ENCODE measurements at regions not wholly inside any gene's neighbourhood (a gene's known extent, or its start where the extent isn't known, plus 50 kb on each side); places are given as distances from the start of the nearest gene placed in this dataset.

GRCh38 chr15:39083213-39083612 is 497.7 kb upstream of the THBS1 start (continued):
- TF ChIP-seq TCF4 (CRISPR knock-in tag; IDR thresholded peaks at IDR 0.05; ENCODE audit: borderline replicate concordance): no peak
- TF ChIP-seq, protein P1, sequence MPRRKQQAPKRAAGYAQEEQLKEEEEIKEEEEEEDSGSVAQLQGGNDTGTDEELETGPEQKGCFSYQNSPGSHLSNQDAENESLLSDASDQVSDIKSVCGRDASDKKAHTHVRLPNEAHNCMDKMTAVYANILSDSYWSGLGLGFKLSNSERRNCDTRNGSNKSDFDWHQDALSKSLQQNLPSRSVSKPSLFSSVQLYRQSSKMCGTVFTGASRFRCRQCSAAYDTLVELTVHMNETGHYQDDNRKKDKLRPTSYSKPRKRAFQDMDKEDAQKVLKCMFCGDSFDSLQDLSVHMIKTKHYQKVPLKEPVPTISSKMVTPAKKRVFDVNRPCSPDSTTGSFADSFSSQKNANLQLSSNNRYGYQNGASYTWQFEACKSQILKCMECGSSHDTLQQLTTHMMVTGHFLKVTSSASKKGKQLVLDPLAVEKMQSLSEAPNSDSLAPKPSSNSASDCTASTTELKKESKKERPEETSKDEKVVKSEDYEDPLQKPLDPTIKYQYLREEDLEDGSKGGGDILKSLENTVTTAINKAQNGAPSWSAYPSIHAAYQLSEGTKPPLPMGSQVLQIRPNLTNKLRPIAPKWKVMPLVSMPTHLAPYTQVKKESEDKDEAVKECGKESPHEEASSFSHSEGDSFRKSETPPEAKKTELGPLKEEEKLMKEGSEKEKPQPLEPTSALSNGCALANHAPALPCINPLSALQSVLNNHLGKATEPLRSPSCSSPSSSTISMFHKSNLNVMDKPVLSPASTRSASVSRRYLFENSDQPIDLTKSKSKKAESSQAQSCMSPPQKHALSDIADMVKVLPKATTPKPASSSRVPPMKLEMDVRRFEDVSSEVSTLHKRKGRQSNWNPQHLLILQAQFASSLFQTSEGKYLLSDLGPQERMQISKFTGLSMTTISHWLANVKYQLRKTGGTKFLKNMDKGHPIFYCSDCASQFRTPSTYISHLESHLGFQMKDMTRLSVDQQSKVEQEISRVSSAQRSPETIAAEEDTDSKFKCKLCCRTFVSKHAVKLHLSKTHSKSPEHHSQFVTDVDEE (CRISPR knock-in tag; IDR thresholded peaks at IDR 0.05): no peak
- TF ChIP-seq, protein P2, sequence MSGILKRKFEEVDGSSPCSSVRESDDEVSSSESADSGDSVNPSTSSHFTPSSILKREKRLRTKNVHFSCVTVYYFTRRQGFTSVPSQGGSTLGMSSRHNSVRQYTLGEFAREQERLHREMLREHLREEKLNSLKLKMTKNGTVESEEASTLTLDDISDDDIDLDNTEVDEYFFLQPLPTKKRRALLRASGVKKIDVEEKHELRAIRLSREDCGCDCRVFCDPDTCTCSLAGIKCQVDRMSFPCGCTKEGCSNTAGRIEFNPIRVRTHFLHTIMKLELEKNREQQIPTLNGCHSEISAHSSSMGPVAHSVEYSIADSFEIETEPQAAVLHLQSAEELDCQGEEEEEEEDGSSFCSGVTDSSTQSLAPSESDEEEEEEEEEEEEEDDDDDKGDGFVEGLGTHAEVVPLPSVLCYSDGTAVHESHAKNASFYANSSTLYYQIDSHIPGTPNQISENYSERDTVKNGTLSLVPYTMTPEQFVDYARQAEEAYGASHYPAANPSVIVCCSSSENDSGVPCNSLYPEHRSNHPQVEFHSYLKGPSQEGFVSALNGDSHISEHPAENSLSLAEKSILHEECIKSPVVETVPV (CRISPR knock-in tag; IDR thresholded peaks at IDR 0.05): no peak
- TF ChIP-seq ZC3H10 (CRISPR knock-in tag; IDR thresholded peaks at IDR 0.05): no peak
- TF ChIP-seq ZFP3 (CRISPR knock-in tag; IDR thresholded peaks at IDR 0.05): no peak

- ATAC-seq: peak; percentile 69
Observed at GRCh38 chr15:39084674-39085530, 496.0 kb upstream of the THBS1 start.

GRCh38 chr15:39086641-39087040 is 494.2 kb upstream of the THBS1 start:
- ATAC-seq: no peak
- TF ChIP-seq, protein P3, sequence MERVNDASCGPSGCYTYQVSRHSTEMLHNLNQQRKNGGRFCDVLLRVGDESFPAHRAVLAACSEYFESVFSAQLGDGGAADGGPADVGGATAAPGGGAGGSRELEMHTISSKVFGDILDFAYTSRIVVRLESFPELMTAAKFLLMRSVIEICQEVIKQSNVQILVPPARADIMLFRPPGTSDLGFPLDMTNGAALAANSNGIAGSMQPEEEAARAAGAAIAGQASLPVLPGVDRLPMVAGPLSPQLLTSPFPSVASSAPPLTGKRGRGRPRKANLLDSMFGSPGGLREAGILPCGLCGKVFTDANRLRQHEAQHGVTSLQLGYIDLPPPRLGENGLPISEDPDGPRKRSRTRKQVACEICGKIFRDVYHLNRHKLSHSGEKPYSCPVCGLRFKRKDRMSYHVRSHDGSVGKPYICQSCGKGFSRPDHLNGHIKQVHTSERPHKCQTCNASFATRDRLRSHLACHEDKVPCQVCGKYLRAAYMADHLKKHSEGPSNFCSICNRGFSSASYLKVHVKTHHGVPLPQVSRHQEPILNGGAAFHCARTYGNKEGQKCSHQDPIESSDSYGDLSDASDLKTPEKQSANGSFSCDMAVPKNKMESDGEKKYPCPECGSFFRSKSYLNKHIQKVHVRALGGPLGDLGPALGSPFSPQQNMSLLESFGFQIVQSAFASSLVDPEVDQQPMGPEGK (CRISPR knock-in tag; IDR thresholded peaks at IDR 0.05; ENCODE audit: borderline replicate concordance): no peak
- TF ChIP-seq BACH2 (CRISPR knock-in tag; IDR thresholded peaks at IDR 0.05; ENCODE audit: borderline replicate concordance) (no peak), ZNF70 (CRISPR knock-in tag; IDR thresholded peaks at IDR 0.05) (no peak), CSDC2 (CRISPR knock-in tag; IDR thresholded peaks at IDR 0.05) (no peak), ESRRG (CRISPR knock-in tag; IDR thresholded peaks at IDR 0.05) (no peak), SNAI2 (CRISPR knock-in tag; IDR thresholded peaks at IDR 0.05) (no peak), ZNF8 (CRISPR knock-in tag; IDR thresholded peaks at IDR 0.05) (no peak), OSR1 (CRISPR knock-in tag; IDR thresholded peaks at IDR 0.05) (no peak), TOX (CRISPR knock-in tag; IDR thresholded peaks at IDR 0.05; ENCODE audit: borderline replicate concordance) (no peak)
- TF ChIP-seq, protein P4, sequence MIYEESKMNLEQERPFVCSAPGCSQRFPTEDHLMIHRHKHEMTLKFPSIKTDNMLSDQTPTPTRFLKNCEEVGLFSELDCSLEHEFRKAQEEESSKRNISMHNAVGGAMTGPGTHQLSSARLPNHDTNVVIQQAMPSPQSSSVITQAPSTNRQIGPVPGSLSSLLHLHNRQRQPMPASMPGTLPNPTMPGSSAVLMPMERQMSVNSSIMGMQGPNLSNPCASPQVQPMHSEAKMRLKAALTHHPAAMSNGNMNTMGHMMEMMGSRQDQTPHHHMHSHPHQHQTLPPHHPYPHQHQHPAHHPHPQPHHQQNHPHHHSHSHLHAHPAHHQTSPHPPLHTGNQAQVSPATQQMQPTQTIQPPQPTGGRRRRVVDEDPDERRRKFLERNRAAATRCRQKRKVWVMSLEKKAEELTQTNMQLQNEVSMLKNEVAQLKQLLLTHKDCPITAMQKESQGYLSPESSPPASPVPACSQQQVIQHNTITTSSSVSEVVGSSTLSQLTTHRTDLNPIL (CRISPR knock-in tag; IDR thresholded peaks at IDR 0.05; ENCODE audit: low read depth): no peak
- TF ChIP-seq, protein P1 (CRISPR knock-in tag; IDR thresholded peaks at IDR 0.05): no peak

More at GRCh38 chr15:39084674-39085530, 496.0 kb upstream of the THBS1 start:
- TF ChIP-seq ISL1 (CRISPR knock-in tag; IDR thresholded peaks at IDR 0.05) (peak; percentile 59), TCF4 (CRISPR knock-in tag; IDR thresholded peaks at IDR 0.05; ENCODE audit: borderline replicate concordance) (peak; percentile 83), ZNF8 (CRISPR knock-in tag; IDR thresholded peaks at IDR 0.05) (0 out of 2 replicates have a peak, but pooled peaks have one; percentile 31), ZFP3 (CRISPR knock-in tag; IDR thresholded peaks at IDR 0.05) (no peak), BACH2 (CRISPR knock-in tag; IDR thresholded peaks at IDR 0.05; ENCODE audit: borderline replicate concordance) (no peak)
- TF ChIP-seq, protein P1 (CRISPR knock-in tag; IDR thresholded peaks at IDR 0.05): peak; percentile 70
- TF ChIP-seq, protein P4 (CRISPR knock-in tag; IDR thresholded peaks at IDR 0.05; ENCODE audit: low read depth): 0 out of 2 replicates have a peak, but pooled peaks have one; percentile 8
